ENCODE measurements at regions not wholly inside any gene's neighbourhood (a gene's known extent, or its start where the extent isn't known, plus 50 kb on each side); places are given as distances from the start of the nearest gene placed in this dataset.
"Not testable (repeated sequence)": the region's sequence is repeated elsewhere in the genome, so short reads cannot be mapped to it uniquely, and the experiment has no call there.

DNA sequence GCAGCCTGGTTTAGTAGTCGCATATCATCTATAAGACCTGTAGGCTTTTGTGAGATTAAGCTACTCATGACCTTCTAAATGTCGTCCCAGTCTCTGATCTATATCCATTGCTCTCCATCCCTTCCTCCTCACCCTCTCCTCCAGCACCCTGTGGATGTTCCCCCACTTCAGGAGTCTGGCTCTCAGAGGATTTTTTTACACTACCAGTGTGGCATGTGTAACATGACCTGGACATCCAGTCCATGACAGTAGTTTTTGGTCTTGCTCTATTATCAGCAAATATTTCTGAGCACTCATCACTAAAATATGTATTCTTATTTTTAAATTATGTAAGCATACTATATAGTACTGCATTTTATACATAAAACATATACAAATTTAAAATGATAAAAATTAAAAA, 142.1 kb downstream of the DYRK2 start:
- Histone ChIP-seq H2AFZ (ENCODE audit: low read length) (no peak overlapping the region), H3K27ac (ENCODE audit: low read depth, low read length, poor library complexity, severe bottlenecking) (no peak overlapping the region), H3K9me2 (ENCODE audit: insufficient read depth, low read length) (no peaks in the 10 kb centered on the region), H3K79me2 (ENCODE audit: insufficient read depth, low read depth, low read length) (no peaks in the 10 kb centered on the region), H3K9me3 (ENCODE audit: low read length) (no peaks in the 10 kb centered on the region), H3K4me2 (ENCODE audit: low read length) (no peak overlapping the region), H3K36me3 (ENCODE audit: insufficient read depth, low read length) (no peaks in the 10 kb centered on the region), H4K20me1 (ENCODE audit: insufficient read depth, low read length) (no peaks in the 10 kb centered on the region), H3K4me1 (ENCODE audit: insufficient read depth, low read length, poor library complexity, severe bottlenecking) (peaks cover 14% of the 10 kb centered on the region), H3K4me3 (ENCODE audit: low read depth, low read length, poor library complexity, severe bottlenecking) (no peak overlapping the region)
- no peak for DNase-seq (ENCODE audit: low spot score)
- TF ChIP-seq, protein P1, sequence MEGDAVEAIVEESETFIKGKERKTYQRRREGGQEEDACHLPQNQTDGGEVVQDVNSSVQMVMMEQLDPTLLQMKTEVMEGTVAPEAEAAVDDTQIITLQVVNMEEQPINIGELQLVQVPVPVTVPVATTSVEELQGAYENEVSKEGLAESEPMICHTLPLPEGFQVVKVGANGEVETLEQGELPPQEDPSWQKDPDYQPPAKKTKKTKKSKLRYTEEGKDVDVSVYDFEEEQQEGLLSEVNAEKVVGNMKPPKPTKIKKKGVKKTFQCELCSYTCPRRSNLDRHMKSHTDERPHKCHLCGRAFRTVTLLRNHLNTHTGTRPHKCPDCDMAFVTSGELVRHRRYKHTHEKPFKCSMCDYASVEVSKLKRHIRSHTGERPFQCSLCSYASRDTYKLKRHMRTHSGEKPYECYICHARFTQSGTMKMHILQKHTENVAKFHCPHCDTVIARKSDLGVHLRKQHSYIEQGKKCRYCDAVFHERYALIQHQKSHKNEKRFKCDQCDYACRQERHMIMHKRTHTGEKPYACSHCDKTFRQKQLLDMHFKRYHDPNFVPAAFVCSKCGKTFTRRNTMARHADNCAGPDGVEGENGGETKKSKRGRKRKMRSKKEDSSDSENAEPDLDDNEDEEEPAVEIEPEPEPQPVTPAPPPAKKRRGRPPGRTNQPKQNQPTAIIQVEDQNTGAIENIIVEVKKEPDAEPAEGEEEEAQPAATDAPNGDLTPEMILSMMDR (conservative IDR thresholded peaks at IDR 0.05; ENCODE audit: low read length) = no peak
- TF ChIP-seq EZH2phosphoT487 (IDR thresholded peaks at IDR 0.05; ENCODE audit: borderline replicate concordance, low read depth, low read length) = no peak
- CTCF ChIA-PET (ENCODE audit: unreplicated experiment) = interaction anchor here (0.6 kb wide), 1 partner anchor 191 kb away, joined by 3 read pairs; no protein-coding TSS in a partner anchor
- no TSS peak for BruUV-seq (replicated peaks)
- intact Hi-C loops (cut with micrococcal nuclease; ENCODE audit: unreplicated experiment) = no loop called here
- POLR2A ChIA-PET = interaction anchor here (0.5 to 2.1 kb wide), 4 partner anchors 8 to 145 kb away, joined by 3 to 5 read pairs (median 4); no protein-coding TSS in a partner anchor

DNA sequence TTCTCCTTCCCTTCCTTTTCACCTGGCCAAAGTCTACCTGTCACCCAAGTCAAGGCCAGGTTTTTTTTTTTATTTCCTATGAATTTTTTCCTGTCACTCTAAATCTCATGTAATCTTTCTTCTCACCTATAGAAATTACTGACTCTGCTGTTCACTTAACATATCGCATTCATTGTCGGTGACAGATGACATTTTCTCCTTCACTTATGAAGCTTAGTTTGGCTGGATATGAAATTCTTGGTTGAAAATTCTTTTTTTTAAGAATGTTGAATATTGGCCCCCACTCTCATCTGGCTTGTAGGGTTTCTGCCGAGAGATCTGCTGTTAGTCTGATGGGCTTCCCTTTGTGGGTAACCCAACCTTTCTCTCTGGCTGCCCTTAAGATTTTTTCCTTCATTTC, 142.8 kb downstream of the DYRK2 start:
- DNase-seq (ENCODE audit: low spot score); H3K4me1 ChIP-seq (ENCODE audit: insufficient read depth, low read length, poor library complexity, severe bottlenecking); BruUV-seq (replicated peaks); H3K4me2 ChIP-seq (ENCODE audit: low read length); H4K20me1 ChIP-seq (ENCODE audit: insufficient read depth, low read length); intact Hi-C loops (cut with micrococcal nuclease; ENCODE audit: unreplicated experiment); H2AFZ ChIP-seq (ENCODE audit: low read length); H3K27ac ChIP-seq (ENCODE audit: low read depth, low read length, poor library complexity, severe bottlenecking); H3K36me3 ChIP-seq (ENCODE audit: insufficient read depth, low read length); CTCF ChIA-PET (ENCODE audit: unreplicated experiment); H3K9me2 ChIP-seq (ENCODE audit: insufficient read depth, low read length); H3K9me3 ChIP-seq (ENCODE audit: low read length); H3K79me2 ChIP-seq (ENCODE audit: insufficient read depth, low read depth, low read length); H3K4me3 ChIP-seq (ENCODE audit: low read depth, low read length, poor library complexity, severe bottlenecking): not testable (repeated sequence)
- POLR2A ChIA-PET = interaction anchor here (0.7 to 2.1 kb wide), 3 partner anchors 9 to 276 kb away, joined by 3 to 5 read pairs (median 3); no protein-coding TSS in a partner anchor

DNA sequence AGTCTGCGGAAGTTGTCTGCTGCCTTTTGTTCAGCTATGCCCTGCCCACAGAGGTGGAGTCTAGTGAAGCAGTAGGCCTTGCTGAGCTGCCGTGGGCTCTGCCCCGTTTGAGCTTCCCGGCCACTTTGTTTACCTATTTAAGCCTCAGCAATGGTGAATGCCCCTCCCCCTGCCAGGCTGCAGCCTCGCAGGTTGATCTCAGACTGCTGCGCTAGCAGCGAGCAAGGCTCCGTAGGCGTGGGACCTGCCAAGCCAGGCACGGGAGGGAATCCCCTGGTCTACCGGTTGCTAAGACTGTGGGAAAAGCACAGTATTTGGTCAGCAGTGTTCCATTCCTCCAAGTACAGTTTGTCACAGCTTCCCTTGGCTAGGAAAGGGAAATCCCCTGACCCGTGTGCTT, 143.6 kb downstream of the DYRK2 start:
- Histone ChIP-seq H4K20me1 (ENCODE audit: insufficient read depth, low read length) (no peaks in the 10 kb centered on the region), H3K9me2 (ENCODE audit: insufficient read depth, low read length) (no peaks in the 10 kb centered on the region), H3K27ac (ENCODE audit: low read depth, low read length, poor library complexity, severe bottlenecking) (no peak overlapping the region), H3K9me3 (ENCODE audit: low read length) (no peaks in the 10 kb centered on the region), H2AFZ (ENCODE audit: low read length) (no peak overlapping the region), H3K4me3 (ENCODE audit: low read depth, low read length, poor library complexity, severe bottlenecking) (no peak overlapping the region), H3K4me1 (ENCODE audit: insufficient read depth, low read length, poor library complexity, severe bottlenecking) (no peaks in the 10 kb centered on the region), H3K4me2 (ENCODE audit: low read length) (no peak overlapping the region), H3K36me3 (ENCODE audit: insufficient read depth, low read length) (no peaks in the 10 kb centered on the region), H3K79me2 (ENCODE audit: insufficient read depth, low read depth, low read length) (no peaks in the 10 kb centered on the region)
- no TSS peak for BruUV-seq (replicated peaks)
- TF ChIP-seq, protein P1 (conservative IDR thresholded peaks at IDR 0.05; ENCODE audit: low read length) = no peak
- no peak for TF ChIP-seq EZH2phosphoT487 (IDR thresholded peaks at IDR 0.05; ENCODE audit: borderline replicate concordance, low read depth, low read length)
- ChIA-PET CTCF (ENCODE audit: unreplicated experiment) (no interaction called here), POLR2A (interaction anchor here (1.4 kb wide), 1 partner anchor 10 kb away, joined by 3 read pairs; no protein-coding TSS in a partner anchor)
- intact Hi-C loops (cut with micrococcal nuclease; ENCODE audit: unreplicated experiment) = no loop called here
- DNase-seq (ENCODE audit: low spot score) = no peak
